ENCODE measurements at regions not wholly inside any gene's neighbourhood (a gene's known extent, or its start where the extent isn't known, plus 50 kb on each side); places are given as distances from the start of the nearest gene placed in this dataset.

DNA sequence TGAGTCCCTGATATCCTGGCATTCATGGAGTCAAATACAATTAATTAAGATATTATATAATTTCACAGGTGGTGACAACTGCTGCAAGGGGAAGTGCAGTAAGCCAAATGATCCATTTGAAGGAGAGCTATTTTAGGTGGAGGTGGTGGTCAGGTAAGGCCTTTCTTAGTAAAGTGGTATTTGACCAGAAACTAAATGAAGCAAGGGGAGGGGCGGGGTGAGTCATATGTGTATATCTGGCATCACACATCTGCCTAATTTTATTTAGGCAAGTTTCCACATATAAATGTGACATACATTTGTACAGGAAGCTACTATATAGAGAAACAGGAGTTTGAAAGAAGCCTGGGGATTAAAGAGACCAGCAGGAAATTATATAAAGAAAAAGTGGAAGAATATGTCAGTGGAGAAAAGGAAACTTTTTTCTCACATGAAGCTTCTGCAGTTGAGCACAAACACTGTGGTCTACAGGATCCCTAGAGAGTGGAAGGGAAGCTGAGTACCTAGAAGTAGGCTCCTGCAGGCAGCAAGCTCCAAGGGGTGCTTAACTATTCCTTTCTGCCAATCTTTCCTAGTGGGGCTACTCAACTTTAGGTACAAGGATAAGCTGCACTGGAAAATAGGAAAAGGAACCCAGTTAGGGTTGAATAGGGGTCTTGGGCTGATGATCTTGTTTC is 99.6 kb downstream of the OGFRL1 start:
- Histone ChIP-seq H3K4me1 (ENCODE audit: control insufficient read depth in 4 of 4, insufficient read depth in 4 of 4, low read length in 3 of 4) (peaks cover 8 to 45% (median 30%) of the 10 kb centered on the region in 4 donors), H3K27ac (ENCODE audit: low read depth in 1 of 2, low read length in 2 of 2) (no peak overlapping the region), H3K4me3 (ENCODE audit: low read depth in 1 of 3, low read length in 3 of 3) (no peak overlapping the region), H3K9ac (ENCODE audit: low read depth in 1 of 2, low read length in 2 of 2) (no peak overlapping the region), H3K27me3 (ENCODE audit: control insufficient read depth in 4 of 4, insufficient read depth in 4 of 4, low read length in 3 of 4) (no peaks in the 10 kb centered on the region), H3K9me3 (ENCODE audit: control insufficient read depth in 4 of 4, low read length in 3 of 4) (no peaks in the 10 kb centered on the region), H3K36me3 (ENCODE audit: control insufficient read depth in 4 of 4, insufficient read depth in 3 of 4, low read depth in 1 of 4, low read length in 3 of 4) (peaks cover 0 to 6% (median 0%) of the 10 kb centered on the region in 4 donors)
- DNase-seq (ENCODE audit: low spot score), result no peak
- TF ChIP-seq RXRA (IDR thresholded peaks at IDR 0.05) (no peak), TAF1 (conservative IDR thresholded peaks at IDR 0.05) (no peak), HNF4A (conservative IDR thresholded peaks at IDR 0.05) (no peak), FOXA1 (IDR thresholded peaks at IDR 0.05) (no peak), SP1 (IDR thresholded peaks at IDR 0.05) (no peak), GABPA (IDR thresholded peaks at IDR 0.05 in 1 of 2, conservative IDR thresholded peaks at IDR 0.05 in 1 of 2) (no peak), FOXA2 (IDR thresholded peaks at IDR 0.05) (no peak), EGR1 (IDR thresholded peaks at IDR 0.05; ENCODE audit: low read depth in 2 of 2) (no peak)
- 89% methylated on average over 1 of the region's 1 CpG for WGBS

DNA sequence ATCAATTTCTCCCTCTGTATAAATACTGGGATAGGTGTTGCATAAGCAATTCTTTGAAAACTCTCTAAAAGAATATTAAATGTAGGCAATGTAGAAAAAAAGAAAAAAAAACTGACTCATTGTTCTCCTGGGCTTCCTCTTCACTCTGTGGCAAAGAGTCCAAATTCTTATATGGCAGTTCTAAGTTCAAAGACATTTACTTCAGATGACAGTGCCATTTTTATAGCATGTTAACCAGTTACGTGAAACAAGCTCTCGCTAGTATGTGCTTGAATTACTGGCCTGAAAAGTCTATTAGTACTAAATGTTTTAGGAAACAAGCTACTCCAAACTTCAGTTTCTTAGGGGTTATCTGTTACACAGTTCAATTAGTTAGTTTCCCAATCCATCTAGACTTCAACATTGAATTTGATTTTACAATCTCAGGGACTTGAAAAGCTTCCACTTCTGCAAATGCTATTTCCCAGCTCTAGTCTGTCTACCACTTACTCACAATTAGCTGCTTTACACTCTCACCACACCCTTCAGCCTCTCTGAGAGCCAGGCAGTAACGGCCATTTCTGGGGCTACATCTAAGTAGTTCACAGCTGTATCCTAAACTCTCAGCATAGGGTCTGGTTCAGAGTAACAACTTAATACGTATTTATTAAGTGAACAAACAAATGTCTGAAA is 100.4 kb downstream of the OGFRL1 start:
- Histone ChIP-seq H3K9ac (ENCODE audit: low read depth in 1 of 2, low read length in 2 of 2) (no peak overlapping the region), H3K36me3 (ENCODE audit: control insufficient read depth in 4 of 4, insufficient read depth in 3 of 4, low read depth in 1 of 4, low read length in 3 of 4) (peaks cover 0 to 6% (median 0%) of the 10 kb centered on the region in 4 donors), H3K9me3 (ENCODE audit: control insufficient read depth in 4 of 4, low read length in 3 of 4) (no peaks in the 10 kb centered on the region), H3K27ac (ENCODE audit: low read depth in 1 of 2, low read length in 2 of 2) (no peak overlapping the region), H3K4me1 (ENCODE audit: control insufficient read depth in 4 of 4, insufficient read depth in 4 of 4, low read length in 3 of 4) (peaks cover 8 to 52% (median 36%) of the 10 kb centered on the region in 4 donors), H3K4me3 (ENCODE audit: low read depth in 1 of 3, low read length in 3 of 3) (no peak overlapping the region), H3K27me3 (ENCODE audit: control insufficient read depth in 4 of 4, insufficient read depth in 4 of 4, low read length in 3 of 4) (no peaks in the 10 kb centered on the region)
- TF ChIP-seq SP1 (IDR thresholded peaks at IDR 0.05) (no peak), YY1 (IDR thresholded peaks at IDR 0.05) (no peak), FOXA2 (IDR thresholded peaks at IDR 0.05) (no peak), RAD21 (IDR thresholded peaks at IDR 0.05) (no peak), JUND (IDR thresholded peaks at IDR 0.05) (no peak), HNF4G (IDR thresholded peaks at IDR 0.05) (no peak), RXRA (IDR thresholded peaks at IDR 0.05) (no peak), NR2F2 (IDR thresholded peaks at IDR 0.05) (no peak), GABPA (IDR thresholded peaks at IDR 0.05 in 1 of 2, conservative IDR thresholded peaks at IDR 0.05 in 1 of 2) (no peak), HNF4A (conservative IDR thresholded peaks at IDR 0.05) (no peak), TAF1 (conservative IDR thresholded peaks at IDR 0.05) (no peak)
- TF ChIP-seq, protein P1, sequence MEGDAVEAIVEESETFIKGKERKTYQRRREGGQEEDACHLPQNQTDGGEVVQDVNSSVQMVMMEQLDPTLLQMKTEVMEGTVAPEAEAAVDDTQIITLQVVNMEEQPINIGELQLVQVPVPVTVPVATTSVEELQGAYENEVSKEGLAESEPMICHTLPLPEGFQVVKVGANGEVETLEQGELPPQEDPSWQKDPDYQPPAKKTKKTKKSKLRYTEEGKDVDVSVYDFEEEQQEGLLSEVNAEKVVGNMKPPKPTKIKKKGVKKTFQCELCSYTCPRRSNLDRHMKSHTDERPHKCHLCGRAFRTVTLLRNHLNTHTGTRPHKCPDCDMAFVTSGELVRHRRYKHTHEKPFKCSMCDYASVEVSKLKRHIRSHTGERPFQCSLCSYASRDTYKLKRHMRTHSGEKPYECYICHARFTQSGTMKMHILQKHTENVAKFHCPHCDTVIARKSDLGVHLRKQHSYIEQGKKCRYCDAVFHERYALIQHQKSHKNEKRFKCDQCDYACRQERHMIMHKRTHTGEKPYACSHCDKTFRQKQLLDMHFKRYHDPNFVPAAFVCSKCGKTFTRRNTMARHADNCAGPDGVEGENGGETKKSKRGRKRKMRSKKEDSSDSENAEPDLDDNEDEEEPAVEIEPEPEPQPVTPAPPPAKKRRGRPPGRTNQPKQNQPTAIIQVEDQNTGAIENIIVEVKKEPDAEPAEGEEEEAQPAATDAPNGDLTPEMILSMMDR (IDR thresholded peaks at IDR 0.05; ENCODE audit: low read depth, low read length, missing input control), result no peak
- TF ChIP-seq, protein P2, sequence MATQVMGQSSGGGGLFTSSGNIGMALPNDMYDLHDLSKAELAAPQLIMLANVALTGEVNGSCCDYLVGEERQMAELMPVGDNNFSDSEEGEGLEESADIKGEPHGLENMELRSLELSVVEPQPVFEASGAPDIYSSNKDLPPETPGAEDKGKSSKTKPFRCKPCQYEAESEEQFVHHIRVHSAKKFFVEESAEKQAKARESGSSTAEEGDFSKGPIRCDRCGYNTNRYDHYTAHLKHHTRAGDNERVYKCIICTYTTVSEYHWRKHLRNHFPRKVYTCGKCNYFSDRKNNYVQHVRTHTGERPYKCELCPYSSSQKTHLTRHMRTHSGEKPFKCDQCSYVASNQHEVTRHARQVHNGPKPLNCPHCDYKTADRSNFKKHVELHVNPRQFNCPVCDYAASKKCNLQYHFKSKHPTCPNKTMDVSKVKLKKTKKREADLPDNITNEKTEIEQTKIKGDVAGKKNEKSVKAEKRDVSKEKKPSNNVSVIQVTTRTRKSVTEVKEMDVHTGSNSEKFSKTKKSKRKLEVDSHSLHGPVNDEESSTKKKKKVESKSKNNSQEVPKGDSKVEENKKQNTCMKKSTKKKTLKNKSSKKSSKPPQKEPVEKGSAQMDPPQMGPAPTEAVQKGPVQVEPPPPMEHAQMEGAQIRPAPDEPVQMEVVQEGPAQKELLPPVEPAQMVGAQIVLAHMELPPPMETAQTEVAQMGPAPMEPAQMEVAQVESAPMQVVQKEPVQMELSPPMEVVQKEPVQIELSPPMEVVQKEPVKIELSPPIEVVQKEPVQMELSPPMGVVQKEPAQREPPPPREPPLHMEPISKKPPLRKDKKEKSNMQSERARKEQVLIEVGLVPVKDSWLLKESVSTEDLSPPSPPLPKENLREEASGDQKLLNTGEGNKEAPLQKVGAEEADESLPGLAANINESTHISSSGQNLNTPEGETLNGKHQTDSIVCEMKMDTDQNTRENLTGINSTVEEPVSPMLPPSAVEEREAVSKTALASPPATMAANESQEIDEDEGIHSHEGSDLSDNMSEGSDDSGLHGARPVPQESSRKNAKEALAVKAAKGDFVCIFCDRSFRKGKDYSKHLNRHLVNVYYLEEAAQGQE (IDR thresholded peaks at IDR 0.05), result no peak
- TF ChIP-seq, protein P3, sequence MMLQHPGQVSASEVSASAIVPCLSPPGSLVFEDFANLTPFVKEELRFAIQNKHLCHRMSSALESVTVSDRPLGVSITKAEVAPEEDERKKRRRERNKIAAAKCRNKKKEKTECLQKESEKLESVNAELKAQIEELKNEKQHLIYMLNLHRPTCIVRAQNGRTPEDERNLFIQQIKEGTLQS (IDR thresholded peaks at IDR 0.05), result no peak
- TF ChIP-seq, protein P4, sequence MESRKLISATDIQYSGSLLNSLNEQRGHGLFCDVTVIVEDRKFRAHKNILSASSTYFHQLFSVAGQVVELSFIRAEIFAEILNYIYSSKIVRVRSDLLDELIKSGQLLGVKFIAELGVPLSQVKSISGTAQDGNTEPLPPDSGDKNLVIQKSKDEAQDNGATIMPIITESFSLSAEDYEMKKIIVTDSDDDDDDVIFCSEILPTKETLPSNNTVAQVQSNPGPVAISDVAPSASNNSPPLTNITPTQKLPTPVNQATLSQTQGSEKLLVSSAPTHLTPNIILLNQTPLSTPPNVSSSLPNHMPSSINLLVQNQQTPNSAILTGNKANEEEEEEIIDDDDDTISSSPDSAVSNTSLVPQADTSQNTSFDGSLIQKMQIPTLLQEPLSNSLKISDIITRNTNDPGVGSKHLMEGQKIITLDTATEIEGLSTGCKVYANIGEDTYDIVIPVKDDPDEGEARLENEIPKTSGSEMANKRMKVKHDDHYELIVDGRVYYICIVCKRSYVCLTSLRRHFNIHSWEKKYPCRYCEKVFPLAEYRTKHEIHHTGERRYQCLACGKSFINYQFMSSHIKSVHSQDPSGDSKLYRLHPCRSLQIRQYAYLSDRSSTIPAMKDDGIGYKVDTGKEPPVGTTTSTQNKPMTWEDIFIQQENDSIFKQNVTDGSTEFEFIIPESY (IDR thresholded peaks at IDR 0.05), result no peak
- TF ChIP-seq, protein P5, sequence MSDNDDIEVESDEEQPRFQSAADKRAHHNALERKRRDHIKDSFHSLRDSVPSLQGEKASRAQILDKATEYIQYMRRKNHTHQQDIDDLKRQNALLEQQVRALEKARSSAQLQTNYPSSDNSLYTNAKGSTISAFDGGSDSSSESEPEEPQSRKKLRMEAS (IDR thresholded peaks at IDR 0.05), result no peak
- 69% methylated on average over 4 of the region's 4 CpGs for WGBS
- no peak for DNase-seq (ENCODE audit: low spot score)

Measured in liver (tissue), 8 donors.